ENCODE measurements at regions not wholly inside any gene's neighbourhood (a gene's known extent, or its start where the extent isn't known, plus 50 kb on each side); places are given as distances from the start of the nearest gene placed in this dataset.

- no peak for DNase-seq (ENCODE audit: low read depth, low spot score)
- Histone ChIP-seq H4K20me1 (ENCODE audit: control insufficient read depth, insufficient read depth) (no peaks in the 10 kb centered on the region), H3K79me2 (ENCODE audit: control insufficient read depth, insufficient read depth, low read length) (no peaks in the 10 kb centered on the region), H3K36me3 (ENCODE audit: control insufficient read depth in 2 of 2, insufficient read depth in 2 of 2, low read length in 1 of 2) (no peaks in the 10 kb centered on the region), H3K9ac (ENCODE audit: control insufficient read depth, insufficient read depth, low read length) (no peak overlapping the region), H3K27ac (ENCODE audit: control insufficient read depth, insufficient read depth) (no peak overlapping the region), H3K9me3 (replicated peaks; ENCODE audit: control insufficient read depth, insufficient read depth, low read length) (no peaks in the 10 kb centered on the region), H3K27me3 (replicated peaks in 1 of 2; ENCODE audit: control insufficient read depth in 2 of 2, insufficient read depth in 2 of 2, low read length in 1 of 2) (no peaks in the 10 kb centered on the region), H3K4me1 (ENCODE audit: control insufficient read depth, insufficient read depth, low read length) (no peaks in the 10 kb centered on the region), H3K4me2 (ENCODE audit: control insufficient read depth, insufficient read depth) (no peak overlapping the region), H2AFZ (ENCODE audit: control insufficient read depth, low read depth, low read length) (no peak overlapping the region), H3K4me3 (no peak overlapping the region)
- ChIA-PET CTCF (no interaction called here), RAD21 (ENCODE audit: unreplicated experiment) (no interaction called here), POLR2A (no interaction called here), SMC1A (ENCODE audit: uncharacterized antibody, unreplicated experiment) (no interaction called here)
- WGBS (ENCODE audit: insufficient coverage, insufficient replicate concordance, low lambda C conversion rate, missing lambda C conversion rate) = 22% methylated on average over 7 of the region's 7 CpGs
- BruUV-seq (replicated peaks) = no TSS peak
- no peak for ATAC-seq
- no peak for FAIRE-seq
- in situ Hi-C loops (cut with MboI) (no loop called here), intact Hi-C loops (cut with micrococcal nuclease; ENCODE audit: unreplicated experiment) (no loop called here)
- TF ChIP-seq ZZZ3 (IDR thresholded peaks at IDR 0.05; ENCODE audit: control insufficient read depth, insufficient read length, low read depth) (no peak), PKNOX1 (IDR thresholded peaks at IDR 0.05) (no peak), TCF12 (IDR thresholded peaks at IDR 0.05; ENCODE audit: low read depth, low read length) (no peak), GATAD2B (conservative IDR thresholded peaks at IDR 0.05; ENCODE audit: low read depth) (no peak), EGR1 (IDR thresholded peaks at IDR 0.05; ENCODE audit: borderline replicate concordance in 1 of 2, low read depth in 2 of 2, low read length in 2 of 2) (no peak), KLF5 (IDR thresholded peaks at IDR 0.05; ENCODE audit: partially characterized antibody) (no peak), SMARCA5 (IDR thresholded peaks at IDR 0.05) (no peak), ATF3 (IDR thresholded peaks at IDR 0.05; ENCODE audit: borderline replicate concordance, extremely low read depth, low read depth, low read length) (no peak), ZBTB40 (IDR thresholded peaks at IDR 0.05; ENCODE audit: borderline replicate concordance) (no peak), GABPA (IDR thresholded peaks at IDR 0.05; ENCODE audit: low read depth) (no peak), SREBF2 (IDR thresholded peaks at IDR 0.05; ENCODE audit: low read length) (no peak), MEF2A (IDR thresholded peaks at IDR 0.05; ENCODE audit: insufficient read depth, low read depth, low read length) (no peak), PRDM15 (CRISPR knock-in tag; IDR thresholded peaks at IDR 0.05) (no peak), TCF7 (IDR thresholded peaks at IDR 0.05; ENCODE audit: borderline replicate concordance) (no peak)
These were observed 116.2 kb upstream of the NTM start for GRCh38 chr11:131254254-131254653.

Measured in GM12878 (cell line).